ENCODE measurements at regions not wholly inside any gene's neighbourhood (a gene's known extent, or its start where the extent isn't known, plus 50 kb on each side); places are given as distances from the start of the nearest gene placed in this dataset.

- DNase-seq (ENCODE audit: low spot score) = no peak
Measured at GRCh38 chr13:65034266-65034665, 2195.9 kb downstream of the PCDH9 start.

- no peak for DNase-seq (ENCODE audit: low spot score)
Measured at GRCh38 chr13:65032825-65033224, 2197.3 kb downstream of the PCDH9 start.

GRCh38 chr13:65028101-65028500 is 2202.0 kb downstream of the PCDH9 start:
- no peak for DNase-seq (ENCODE audit: low spot score)

- no peak for DNase-seq (ENCODE audit: low spot score)
Measured at GRCh38 chr13:65026505-65026904, 2203.6 kb downstream of the PCDH9 start.

- no peak for DNase-seq (ENCODE audit: low spot score)
Measured at GRCh38 chr13:65011378-65011777, 2218.8 kb downstream of the PCDH9 start.

GRCh38 chr13:64997438-64997837 is 2232.7 kb downstream of the PCDH9 start:
- no peak for DNase-seq (ENCODE audit: low spot score)

GRCh38 chr13:64993514-64994164 is 2236.5 kb downstream of the PCDH9 start:
- DNase-seq (ENCODE audit: low spot score) = no peak

- DNase-seq (ENCODE audit: low spot score) = no peak
Measured at GRCh38 chr13:64992314-64992713, 2237.8 kb downstream of the PCDH9 start.

GRCh38 chr13:64985075-64985474 is 2245.1 kb downstream of the PCDH9 start:
- DNase-seq (ENCODE audit: low spot score) = no peak

GRCh38 chr13:64962404-64962803 is 2267.7 kb downstream of the PCDH9 start:
- no peak for DNase-seq (ENCODE audit: low spot score)

- DNase-seq (ENCODE audit: low spot score) = no peak
Measured at GRCh38 chr13:64959276-64959675, 2270.9 kb downstream of the PCDH9 start.

GRCh38 chr13:64958106-64958505 is 2272.0 kb downstream of the PCDH9 start:
- DNase-seq (ENCODE audit: low spot score) = no peak

GRCh38 chr13:64938660-64939059 is 2291.5 kb downstream of the PCDH9 start:
- DNase-seq (ENCODE audit: low spot score) = no peak

GRCh38 chr13:64937302-64937701 is 2292.8 kb downstream of the PCDH9 start:
- DNase-seq (ENCODE audit: low spot score) = no peak

GRCh38 chr13:64936879-64937278 is 2293.3 kb downstream of the PCDH9 start:
- no peak for DNase-seq (ENCODE audit: low spot score)

- DNase-seq (ENCODE audit: low spot score) = no peak
Measured at GRCh38 chr13:64935441-64935840, 2294.7 kb downstream of the PCDH9 start.

- no peak for DNase-seq (ENCODE audit: low spot score)
Measured at GRCh38 chr13:64934569-64935362, 2295.4 kb downstream of the PCDH9 start.

GRCh38 chr13:64930636-64931035 is 2299.5 kb downstream of the PCDH9 start:
- no peak for DNase-seq (ENCODE audit: low spot score)

- DNase-seq (ENCODE audit: low spot score) = peak; percentile 1
Measured at GRCh38 chr13:64928696-64929499, 2301.2 kb downstream of the PCDH9 start.

- no peak for DNase-seq (ENCODE audit: low spot score)
Measured at GRCh38 chr13:64925727-64926126, 2304.4 kb downstream of the PCDH9 start.

- no peak for DNase-seq (ENCODE audit: low spot score)
Measured at GRCh38 chr13:64925284-64925683, 2304.9 kb downstream of the PCDH9 start.

GRCh38 chr13:64924401-64924800 is 2305.7 kb downstream of the PCDH9 start:
- no peak for DNase-seq (ENCODE audit: low spot score)

GRCh38 chr13:64917566-64917965 is 2312.6 kb downstream of the PCDH9 start:
- DNase-seq (ENCODE audit: low spot score) = no peak

Measured in COLO829 (cell line).